NCI-H2196 (cell line): ENCODE measurements at regions not wholly inside any gene's neighbourhood (a gene's known extent, or its start where the extent isn't known, plus 50 kb on each side); places are given as distances from the start of the nearest gene placed in this dataset.
"Not testable (repeated sequence)": the region's sequence is repeated elsewhere in the genome, so short reads cannot be mapped to it uniquely, and the experiment has no call there.

Experiments
- DNase-seq: peaks from one replicate; lab custom pipeline; 2025; ENCODE audit not compliant: unreplicated experiment; lab: John Stamatoyannopoulos, UW

DNA sequence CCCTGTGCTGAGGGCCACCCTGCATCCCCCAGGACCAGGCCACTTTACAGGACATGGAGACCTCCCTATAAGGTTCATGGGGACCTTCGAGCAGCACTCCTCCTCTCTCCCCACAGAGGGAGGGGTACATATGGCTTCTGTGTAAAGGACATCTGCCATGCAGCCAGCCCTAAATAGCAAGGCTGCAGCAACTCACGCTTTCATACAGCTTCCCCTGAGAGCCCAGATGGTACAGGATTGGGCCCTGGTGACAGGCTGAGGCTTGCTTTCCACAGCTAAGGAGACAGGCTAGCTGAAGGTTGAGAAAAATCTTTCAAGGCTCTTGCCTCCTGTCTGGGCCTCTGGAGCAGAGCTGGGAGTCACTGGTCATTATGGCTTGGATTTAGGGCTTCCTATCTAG, 147.0 kb upstream of the ZNF366 start:
- no peak for DNase-seq

DNA sequence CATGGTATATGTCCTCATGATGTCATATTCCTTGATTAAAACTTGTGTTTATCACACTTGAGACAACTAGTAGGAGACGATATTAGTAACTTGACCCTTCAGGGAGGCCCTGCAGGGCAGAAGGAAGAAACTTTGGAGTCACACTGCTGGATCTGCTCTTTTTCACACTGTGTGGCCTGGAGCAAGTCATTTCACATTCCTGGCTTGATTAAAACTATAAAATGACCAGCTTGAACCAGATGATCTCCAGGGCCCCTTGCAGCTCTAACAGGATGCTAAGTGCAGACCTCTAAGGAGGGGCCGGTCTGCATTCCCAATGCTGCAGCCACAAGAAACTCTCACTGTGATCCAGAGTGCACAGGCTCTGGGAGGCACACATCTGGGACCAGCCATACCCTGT, 146.4 kb upstream of the ZNF366 start:
- DNase-seq: no peak

DNA sequence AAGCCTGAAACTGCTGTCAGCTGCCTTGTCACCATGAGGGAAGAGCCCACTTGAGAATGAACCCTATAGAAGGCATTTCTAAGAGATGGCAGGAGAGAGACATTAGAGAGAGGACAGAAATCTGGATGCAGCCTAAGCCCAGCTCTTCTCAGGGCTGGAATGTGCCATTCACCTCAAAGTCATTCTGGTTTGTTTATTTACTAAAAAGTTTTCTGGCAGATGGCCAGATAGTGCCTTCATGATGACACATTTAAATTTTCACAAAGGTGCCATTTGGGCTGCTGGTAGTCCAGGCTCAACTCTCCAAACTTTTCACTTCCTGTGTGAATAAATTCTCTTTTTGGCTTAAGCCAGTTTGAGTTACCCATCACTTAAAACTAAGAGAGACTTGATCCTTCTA, 144.6 kb upstream of the ZNF366 start:
- no peak for DNase-seq

DNA sequence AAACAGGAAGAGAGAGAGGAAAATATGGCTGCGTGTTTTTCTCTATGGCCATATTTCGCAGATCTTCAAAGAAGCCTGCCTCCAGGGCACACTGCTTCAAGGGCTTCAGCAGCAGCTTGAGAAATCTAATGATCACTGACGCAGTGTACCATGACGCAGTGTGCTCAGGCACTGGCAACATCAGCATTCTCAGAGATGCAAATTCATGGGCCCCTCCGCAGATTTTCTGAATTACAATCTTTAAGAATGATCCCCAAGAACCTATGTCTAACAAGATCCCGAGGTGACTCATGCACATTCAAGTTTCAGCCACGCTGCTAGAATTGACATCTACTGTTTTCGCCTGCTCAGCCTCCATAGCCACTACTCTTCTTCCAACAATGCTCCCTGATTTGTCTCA, 143.9 kb upstream of the ZNF366 start:
- DNase-seq: no peak

DNA sequence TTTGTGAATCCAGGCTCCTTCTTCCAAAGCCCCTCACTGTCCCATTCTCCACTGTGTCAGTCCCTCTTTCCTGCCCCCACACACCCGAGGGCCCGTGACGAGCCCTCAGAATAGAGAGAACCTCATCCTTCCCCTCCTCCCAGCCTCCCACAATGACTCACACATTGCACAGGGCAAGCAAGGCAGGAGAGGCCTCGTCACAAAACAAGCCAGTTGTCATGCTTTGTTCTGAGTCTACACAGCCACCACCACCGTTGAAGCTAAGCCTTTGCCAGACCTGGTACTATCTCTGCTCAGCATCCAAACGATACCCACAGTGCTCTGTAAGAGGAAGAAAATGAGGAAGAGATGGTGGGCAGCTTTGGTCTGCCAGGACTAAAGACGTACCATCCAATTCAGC, 142.2 kb upstream of the ZNF366 start:
- DNase-seq: no peak

DNA sequence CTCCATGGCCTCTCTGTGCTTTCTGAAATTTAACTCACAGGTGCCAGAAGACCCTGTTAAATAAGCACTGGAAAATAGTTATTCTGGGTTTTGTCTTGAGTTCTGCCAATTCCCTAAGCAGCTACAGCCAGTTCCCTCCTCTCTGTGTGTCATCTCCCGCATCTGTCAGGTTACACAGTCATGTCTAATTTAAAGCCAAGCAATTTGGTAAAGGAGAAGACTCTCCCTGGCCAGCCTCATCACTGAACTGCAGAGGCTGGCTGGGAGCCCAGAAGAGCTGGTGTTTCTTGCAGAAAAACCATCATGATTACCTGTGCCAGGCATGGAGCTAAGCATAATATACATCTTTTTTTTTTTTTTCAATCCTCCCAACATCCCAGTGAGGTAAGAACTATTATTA, 141.3 kb upstream of the ZNF366 start:
- DNase-seq: no peak

DNA sequence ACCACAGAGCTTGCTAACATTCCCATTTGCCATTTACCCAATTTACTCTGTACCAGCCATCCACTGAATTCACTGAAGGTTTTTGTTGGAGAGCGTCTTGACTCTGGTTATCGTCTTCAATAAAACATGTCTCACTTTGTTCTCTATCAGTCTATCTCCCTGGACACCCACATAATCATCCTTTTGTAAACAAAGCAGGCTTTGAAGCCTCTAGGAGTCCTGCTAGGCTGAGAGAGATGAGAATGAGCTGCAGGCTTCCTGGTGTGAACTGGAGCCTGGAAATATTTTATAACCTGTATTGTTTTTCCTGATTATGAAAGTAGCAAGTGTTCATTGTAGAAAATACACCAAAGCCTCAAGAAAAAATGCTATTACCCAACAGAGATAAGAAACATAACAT, 140.6 kb upstream of the ZNF366 start:
- DNase-seq: no peak

DNA sequence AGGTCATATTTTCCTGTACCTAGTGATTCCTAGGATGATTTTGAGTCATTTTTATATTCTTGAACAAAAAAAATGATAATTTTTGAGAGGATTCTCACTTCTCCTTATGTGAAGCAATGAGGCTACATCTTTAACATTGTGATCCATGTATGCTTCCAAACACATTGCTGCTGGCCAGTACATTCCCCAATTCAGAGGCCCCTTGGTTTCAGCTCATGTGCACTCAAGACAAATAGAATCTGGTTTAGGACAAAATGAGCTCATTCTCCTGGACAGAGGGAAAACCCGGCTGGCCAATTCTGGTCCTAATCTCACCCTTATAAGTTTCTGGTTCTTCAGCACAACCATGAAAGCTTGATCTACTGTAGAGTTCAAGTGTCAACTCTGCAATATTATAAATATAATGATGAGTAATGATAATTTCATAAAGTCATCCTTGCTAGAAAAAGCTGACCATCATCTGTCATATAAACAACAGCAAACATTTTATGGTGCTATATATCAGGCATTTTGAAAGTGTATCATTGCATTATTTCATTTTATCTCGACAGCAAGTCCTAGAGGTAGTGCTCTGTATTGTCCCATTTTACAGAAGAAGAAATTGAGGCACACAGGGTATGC, 139.1 kb upstream of the ZNF366 start:
- DNase-seq: no peak

DNA sequence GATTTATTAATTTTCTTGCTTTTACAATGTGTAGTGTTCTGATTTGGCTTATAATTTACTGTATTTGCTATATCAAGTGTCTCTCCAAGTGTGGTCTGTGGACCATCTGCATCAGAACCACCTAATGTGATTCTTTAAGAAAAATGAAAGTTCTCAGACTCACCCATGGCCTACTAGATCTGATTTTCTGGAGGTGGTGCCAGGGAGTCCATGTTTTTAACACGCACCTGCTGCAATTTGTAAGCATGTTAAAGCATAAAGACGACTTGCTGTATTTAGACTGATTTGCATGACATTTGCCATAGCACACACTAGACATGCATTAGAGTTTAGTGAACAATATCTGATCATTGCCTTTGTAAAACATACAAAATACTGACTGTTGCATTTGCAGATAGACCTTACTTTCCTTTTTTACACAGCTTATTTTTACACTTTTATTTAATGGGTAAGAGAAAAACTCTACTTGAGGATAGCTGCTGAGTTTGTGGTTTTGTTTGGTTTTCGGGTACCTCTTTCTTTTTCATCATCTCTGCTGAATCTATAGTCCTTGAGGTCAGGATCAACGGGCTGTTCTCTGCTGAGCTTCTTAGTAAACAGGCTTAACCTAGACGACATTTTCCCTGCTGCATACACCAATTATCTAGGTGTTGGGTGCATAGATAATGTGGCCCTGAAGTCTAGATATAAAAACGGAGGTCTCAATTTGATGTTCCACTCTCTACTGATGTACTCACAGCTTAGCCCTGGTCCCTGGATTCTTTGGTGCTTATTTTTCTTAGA, 138.0 kb upstream of the ZNF366 start:
- DNase-seq: no peak

DNA sequence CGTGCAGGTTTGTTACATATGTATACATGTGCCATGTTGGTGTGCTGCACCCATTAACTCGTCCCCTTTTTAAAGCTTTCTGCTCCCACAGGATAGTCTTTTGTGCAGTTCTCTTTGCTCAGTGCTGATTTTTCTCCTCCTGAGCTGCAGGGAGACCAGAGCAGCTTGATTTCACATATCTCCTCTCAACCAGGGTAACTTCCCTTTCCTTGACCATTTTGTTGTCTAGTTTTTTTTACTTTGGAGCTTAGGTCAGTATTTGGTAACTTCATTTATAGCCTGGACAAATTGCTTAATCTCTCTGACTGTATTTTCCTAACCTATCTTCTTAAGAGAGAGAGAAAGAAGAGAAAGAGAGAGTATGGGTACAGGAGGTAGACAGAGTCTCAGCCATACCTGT, 137.1 kb upstream of the ZNF366 start:
- DNase-seq: no peak

DNA sequence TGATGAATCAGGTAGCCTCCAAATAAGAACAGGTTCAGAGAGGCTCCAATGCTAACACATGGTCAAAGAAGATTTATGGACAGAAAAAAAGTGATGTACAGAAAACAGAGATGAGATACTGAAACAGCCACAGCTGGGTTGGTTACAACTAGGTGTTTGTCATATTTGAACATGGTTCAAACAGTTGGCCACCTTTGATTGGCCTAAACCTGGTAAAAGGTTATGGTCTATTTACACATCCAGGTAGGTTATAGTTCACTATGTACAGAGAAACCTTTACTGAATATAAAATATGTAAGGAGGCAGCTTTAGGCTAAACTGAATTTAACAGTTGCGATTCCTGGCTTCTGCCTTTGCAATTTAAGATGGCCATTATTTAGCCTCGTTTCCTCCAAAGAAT, 134.0 kb upstream of the ZNF366 start:
- DNase-seq: no peak

DNA sequence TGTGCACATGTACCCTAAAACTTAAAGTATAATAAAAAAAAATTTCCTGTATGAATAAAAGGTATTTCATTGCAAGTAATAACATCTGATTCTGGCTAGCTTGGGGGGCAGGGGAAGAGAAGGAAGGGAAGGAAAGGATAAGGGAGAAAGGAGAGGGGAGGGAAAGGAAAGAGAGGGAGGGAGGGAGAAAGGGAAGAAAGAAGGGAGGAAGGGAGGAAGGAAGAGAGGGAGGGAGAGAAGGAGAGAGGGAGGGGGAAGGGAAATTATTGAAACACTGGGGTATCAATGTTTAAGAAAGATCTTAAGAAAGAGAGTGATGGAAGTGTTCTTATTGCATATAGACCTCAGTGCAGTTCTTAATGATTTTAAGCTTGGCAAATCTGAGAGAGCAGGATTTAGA, 129.8 kb upstream of the ZNF366 start:
- no peak for DNase-seq

DNA sequence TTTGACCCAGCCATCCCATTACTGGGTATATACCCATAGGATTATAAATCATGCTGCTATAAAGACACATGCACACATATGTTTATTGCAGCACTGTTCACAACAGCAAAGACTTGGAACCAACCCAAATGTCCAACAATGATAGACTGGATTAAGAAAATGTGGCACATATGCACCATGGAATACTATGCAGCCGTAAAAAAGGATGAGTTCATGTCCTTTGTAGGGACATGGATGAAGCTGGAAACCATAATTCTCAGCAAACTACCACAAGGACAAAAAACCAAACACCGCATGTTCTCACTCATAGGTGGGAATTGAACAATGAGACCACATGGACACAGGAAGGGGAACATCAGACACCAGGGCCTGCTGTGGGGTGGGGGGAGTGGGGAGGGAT, 129.4 kb upstream of the ZNF366 start:
- not testable (repeated sequence) for DNase-seq

DNA sequence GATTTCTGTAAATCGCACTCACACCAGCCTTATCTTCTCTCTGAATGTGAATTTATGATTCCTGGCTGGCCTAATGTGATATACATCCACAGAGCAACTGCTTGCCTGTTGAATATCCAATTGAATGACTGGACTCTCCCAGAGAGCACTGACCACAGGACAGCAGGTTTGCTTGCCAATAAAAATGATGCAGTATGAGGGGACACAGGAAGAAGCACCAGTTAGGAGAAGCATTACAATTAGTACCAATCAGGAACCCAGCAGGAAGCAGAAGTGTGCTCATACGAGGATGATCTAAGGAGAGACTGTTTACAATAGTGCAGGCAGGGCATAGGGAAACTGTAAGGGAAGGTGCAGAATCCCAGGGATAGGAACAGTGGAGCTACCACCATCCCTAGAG, 127.2 kb upstream of the ZNF366 start:
- no peak for DNase-seq

DNA sequence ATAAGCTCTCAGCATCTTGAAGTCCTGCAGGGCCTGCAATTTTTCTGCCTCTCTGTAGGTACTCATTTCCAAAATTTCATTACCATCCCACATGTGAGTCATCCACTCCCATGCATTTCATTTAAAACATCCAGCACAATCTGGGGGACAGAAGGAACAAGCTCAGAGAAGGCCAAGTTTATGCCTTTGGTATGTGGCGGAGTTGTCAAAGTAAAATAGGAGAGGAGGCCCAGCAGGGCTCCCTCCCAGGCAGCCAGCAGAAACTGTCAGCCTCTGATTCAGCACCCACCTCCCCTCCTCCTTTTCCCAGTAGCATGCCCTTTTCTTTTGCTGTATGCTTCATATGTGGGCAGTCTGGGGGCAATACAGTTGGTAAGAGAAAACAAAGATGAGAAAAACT, 126.4 kb upstream of the ZNF366 start:
- no peak for DNase-seq

DNA sequence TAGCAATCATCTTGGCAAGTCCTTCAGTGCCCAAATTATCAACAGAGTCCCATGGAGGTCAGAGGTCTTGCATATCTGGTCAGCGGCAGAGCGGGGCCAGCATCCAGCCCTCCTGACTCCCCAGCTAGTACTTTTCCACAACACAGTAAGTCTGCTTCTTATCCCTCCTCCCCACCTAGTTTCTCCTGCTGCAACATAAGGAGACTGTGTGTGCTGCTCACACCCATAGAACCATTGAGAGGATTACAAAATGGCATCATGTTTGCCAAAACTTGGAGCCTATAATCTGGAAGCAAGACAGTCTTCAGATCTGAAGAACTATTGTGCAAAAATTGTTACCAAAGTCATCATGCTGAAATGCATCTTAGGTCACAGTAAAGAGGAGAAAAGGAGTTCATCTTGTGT, 125.8 kb upstream of the ZNF366 start:
- DNase-seq: no peak

DNA sequence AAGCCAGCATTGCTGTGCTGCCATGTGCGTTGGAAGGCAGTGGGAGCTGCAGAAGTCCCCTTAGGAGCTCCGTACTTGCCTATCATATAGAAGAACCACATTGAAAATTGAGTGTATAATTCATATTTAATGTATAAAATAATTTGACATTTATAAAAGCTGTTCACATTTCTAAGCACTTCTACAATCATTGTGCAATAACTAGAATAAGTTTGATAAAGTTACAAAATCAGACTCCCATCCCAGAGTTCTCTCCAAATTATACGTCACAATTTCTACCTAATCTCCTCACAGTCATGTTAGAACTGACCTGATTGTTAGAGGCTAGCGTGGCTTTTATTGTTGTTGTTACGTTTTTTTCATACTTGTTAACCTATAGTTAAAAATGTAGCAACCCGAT, 123.5 kb upstream of the ZNF366 start:
- no peak for DNase-seq

DNA sequence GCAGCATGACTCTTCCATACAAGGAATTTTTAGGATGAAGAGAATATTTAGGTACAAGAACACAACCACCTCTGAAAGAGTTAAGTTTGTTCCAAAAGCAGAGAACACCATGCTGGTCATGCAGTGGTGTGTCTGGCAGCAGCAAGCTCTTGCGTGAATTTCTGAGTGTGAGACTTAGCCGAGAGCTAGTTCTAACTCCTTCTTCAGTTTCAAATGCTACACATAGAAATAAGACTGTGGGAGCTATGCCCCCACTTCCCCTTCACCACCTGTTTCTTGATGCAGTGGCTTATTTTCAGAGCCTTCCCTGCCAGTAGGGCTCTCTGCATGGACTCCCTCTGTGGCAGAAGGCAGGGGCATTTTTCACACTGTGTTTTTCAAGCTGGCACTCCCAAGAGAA, 122.9 kb upstream of the ZNF366 start:
- no peak for DNase-seq

DNA sequence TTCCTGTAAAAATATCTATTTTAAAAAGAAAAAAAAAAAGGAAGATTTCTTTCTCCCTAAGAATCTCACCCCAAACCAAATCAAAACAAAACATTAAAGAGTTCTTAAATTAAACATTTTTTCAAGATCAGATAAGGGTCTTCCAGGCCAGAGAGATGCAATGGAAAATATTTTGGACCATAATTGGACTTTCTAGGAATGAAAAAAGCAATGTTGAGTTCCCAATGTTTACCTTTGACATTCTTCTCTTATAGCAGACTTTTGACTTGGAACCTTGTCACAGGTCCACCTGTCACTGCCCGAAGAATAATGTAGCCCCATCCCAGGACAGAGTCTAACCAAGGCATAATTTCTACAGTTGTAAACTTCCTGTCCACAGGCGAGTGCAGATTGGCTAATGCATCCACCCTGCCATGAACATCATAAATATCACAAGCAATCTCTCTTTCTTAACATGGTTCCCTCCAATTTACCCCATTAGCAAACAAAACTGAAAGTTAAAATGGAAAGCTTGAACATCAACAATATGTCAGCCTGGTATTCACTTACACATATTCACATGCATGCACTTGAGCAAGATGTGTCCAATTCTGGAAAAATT, 121.7 kb upstream of the ZNF366 start:
- DNase-seq: no peak

DNA sequence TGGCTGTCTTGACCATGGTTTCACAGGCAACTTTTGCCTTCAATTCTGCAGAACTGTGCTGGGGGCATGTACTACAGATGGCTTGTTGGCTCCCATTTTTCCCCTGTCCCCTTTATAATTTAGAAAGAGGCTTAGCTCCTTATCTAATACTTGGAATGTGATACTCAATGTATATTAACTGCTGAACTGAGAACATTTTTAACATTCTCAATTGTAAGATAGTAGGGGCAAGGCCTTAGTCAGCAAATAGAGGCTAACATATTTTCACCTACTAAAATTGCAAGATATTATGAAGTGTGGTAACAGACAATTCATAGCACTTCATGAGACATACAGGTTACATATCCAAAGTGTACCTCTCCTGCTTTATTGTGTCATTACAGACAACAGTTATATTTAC, 118.1 kb upstream of the ZNF366 start:
- no peak for DNase-seq

DNA sequence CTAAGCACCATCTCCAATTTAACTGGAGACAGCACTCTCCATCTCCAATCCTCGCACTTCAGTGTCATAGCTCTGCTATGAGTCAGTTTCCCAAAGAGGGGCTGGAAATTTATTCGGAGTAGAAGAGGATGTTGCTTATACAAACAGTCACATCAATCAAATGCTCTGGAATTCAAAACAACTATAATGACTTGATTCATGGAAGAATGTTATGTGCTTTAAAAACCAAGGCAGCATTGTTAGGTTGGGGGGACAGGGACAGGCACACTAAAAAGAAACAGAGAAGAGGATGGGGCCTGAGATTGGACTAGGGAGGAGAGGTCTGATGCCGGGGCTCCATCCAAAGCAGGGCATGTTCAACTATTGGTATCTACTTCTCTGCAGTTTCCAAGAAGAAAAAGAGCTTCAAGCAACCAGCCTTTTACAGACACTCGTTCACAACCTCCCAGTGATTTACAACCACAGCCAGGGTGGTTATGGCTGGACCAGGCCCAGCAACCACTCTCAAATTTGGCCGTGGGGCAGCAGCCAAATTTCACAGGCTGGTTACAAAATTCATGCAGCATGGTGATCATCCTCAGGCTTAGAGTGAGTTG, 117.5 kb upstream of the ZNF366 start:
- no peak for DNase-seq

DNA sequence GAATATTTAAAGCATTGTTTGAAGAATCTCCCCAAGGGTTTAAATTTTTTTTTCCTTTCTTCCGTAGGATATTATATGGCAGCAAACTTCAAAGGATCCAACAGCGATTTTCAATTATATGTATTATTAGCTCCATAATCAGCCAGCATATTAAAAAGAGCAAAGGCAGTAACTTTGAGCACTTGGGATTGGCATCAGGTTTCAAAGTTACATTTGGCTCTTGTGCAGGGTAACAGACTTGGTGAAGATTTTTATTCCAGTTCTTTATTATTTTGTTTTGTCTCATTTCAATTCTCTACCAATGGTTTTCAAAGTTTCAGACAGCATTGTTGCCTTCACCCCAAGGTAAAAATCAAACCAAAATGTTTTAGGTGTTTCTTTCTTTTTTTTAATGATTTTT, 116.7 kb upstream of the ZNF366 start:
- DNase-seq: no peak
